ENCODE measurements at regions not wholly inside any gene's neighbourhood (a gene's known extent, or its start where the extent isn't known, plus 50 kb on each side); places are given as distances from the start of the nearest gene placed in this dataset.

GRCh38 chr2:196555161-196555560 lies 84.4 kb upstream of the CCDC150 start:
- TF ChIP-seq CTCF (IDR thresholded peaks at IDR 0.05 in 2 of 3, conservative IDR thresholded peaks at IDR 0.05 in 1 of 3; ENCODE audit: borderline replicate concordance in 1 of 3, insufficient read depth in 1 of 3, low read depth in 2 of 3, low read length in 2 of 3) (no peak), POLR2AphosphoS5 (IDR thresholded peaks at IDR 0.05; ENCODE audit: low read depth, low read length) (no peak), REST (IDR thresholded peaks at IDR 0.05; ENCODE audit: low read depth) (no peak)

All from HCT116 (cell line).